H1 (cell line): ENCODE measurements at regions not wholly inside any gene's neighbourhood (a gene's known extent, or its start where the extent isn't known, plus 50 kb on each side); places are given as distances from the start of the nearest gene placed in this dataset.

ENCODE experiments used
- CTCF ChIA-PET: fragments of 300-600 bp; sonication (Branson Sonifier 250); formaldehyde crosslinking; loops from one replicate; lab custom pipeline; 2021; ENCODE audit not compliant: partially characterized antibody; lab: Charles Lee
- POLR2A ChIA-PET: fragments of 300-600 bp; sonication (Branson Sonifier 250); formaldehyde crosslinking; loops from one replicate; lab custom pipeline; 2021; ENCODE audit warnings: inconsistent platforms; ENCODE audit not compliant: partially characterized antibody; lab: Charles Lee
- DNase-seq, 2 experiments: peaks; one replicate each; pipeline versions ENCODE4 v3.0.0 to v3.0.0-alpha.2; 2010 to 2022; ENCODE audit warnings: low spot score in 2 of 2, low read depth in 1 of 2, mixed read lengths in 1 of 2
- FAIRE-seq: peaks from 2 replicates; lab custom pipeline; 2011; peaks lifted over from hg19 to GRCh38; lab: Jason Lieb, UNC
- H2AFZ ChIP-seq: 2 replicates; pipeline ENCODE4 v1.8.1; 2012; ENCODE audit warnings: low read length, inconsistent platforms
- H2AK5ac ChIP-seq: 2 replicates; pipeline ENCODE4 v1.6.1; 2013; ENCODE audit warnings: low read depth, low read length
- H2BK120ac ChIP-seq: replicated peaks from 2 replicates; pipeline ENCODE3; 2013; ENCODE audit warnings: low read depth, low read length, inconsistent platforms
- H2BK12ac ChIP-seq: 2 replicates; pipeline ENCODE4 v1.6.1; 2013; ENCODE audit warnings: low read depth, low read length
- H2BK15ac ChIP-seq: 2 replicates; pipeline ENCODE4 v1.6.1; 2013; ENCODE audit warnings: low read length
- H2BK20ac ChIP-seq: 2 replicates; pipeline ENCODE4 v1.6.1; 2013; ENCODE audit warnings: low read length
- H2BK5ac ChIP-seq: 2 replicates; pipeline ENCODE4 v1.6.1; 2013; ENCODE audit warnings: low read depth, low read length
- H3K14ac ChIP-seq: 2 replicates; pipeline ENCODE4 v1.6.1; 2013; ENCODE audit warnings: inconsistent platforms; ENCODE audit not compliant: insufficient read length
- H3K18ac ChIP-seq: 2 replicates; pipeline ENCODE4 v1.6.1; 2013; ENCODE audit warnings: low read length; ENCODE audit errors: extremely low read depth
- H3K23ac ChIP-seq: 2 replicates; pipeline ENCODE4 v1.6.1; 2013; ENCODE audit warnings: inconsistent platforms; ENCODE audit not compliant: insufficient read length
- H3K23me2 ChIP-seq: 2 replicates; pipeline ENCODE4 v1.6.1; 2013; ENCODE audit warnings: low read depth, low read length
- H3K27ac ChIP-seq: 2 replicates; pipeline ENCODE4 v1.6.1; 2011; ENCODE audit warnings: low read depth, low read length, inconsistent platforms
- H3K27me3 ChIP-seq, 4 experiments: replicated peaks in 1 of 4; 1 replicate in 1 of 4; 2 replicates in 3 of 4; pipeline versions ENCODE4 v1.6.1 to v1.8.1; 2011 to 2013; ENCODE audit warnings: low read length in 3 of 4, mild to moderate bottlenecking in 3 of 4, inconsistent platforms in 2 of 4, mixed read lengths in 2 of 4, moderate library complexity in 1 of 4; ENCODE audit not compliant: control insufficient read depth in 3 of 4, insufficient read depth in 3 of 4; ENCODE audit errors: extremely low read depth in 1 of 4
- H3K36me3 ChIP-seq, 4 experiments: 2 replicates each; pipeline versions ENCODE4 v1.6.1 to v1.8.1; 2011 to 2013; ENCODE audit warnings: mild to moderate bottlenecking in 4 of 4, low read length in 3 of 4, moderate library complexity in 2 of 4, control low read depth in 1 of 4, inconsistent platforms in 1 of 4; ENCODE audit not compliant: insufficient read depth in 4 of 4, control insufficient read depth in 2 of 4
- H3K4ac ChIP-seq: replicated peaks from 2 replicates; pipeline ENCODE3; 2013; ENCODE audit warnings: low read length, low read depth, mixed read lengths, inconsistent platforms; ENCODE audit not compliant: insufficient read length
- H3K4me1 ChIP-seq, 4 experiments: replicated peaks in 1 of 4; 1 replicate in 1 of 4; 2 replicates in 3 of 4; pipeline versions ENCODE4 v1.6.1 to v1.8.1; 2011 to 2013; ENCODE audit warnings: low read length in 3 of 4, inconsistent platforms in 2 of 4, mixed read lengths in 1 of 4; ENCODE audit not compliant: insufficient read depth in 4 of 4, control insufficient read depth in 3 of 4
- H3K4me2 ChIP-seq, 2 experiments: 2 replicates each; pipeline versions ENCODE4 v1.6.1 to v1.8.1; 2011 to 2013; ENCODE audit warnings: low read depth in 2 of 2, low read length in 2 of 2, control low read depth in 1 of 2, inconsistent platforms in 1 of 2, mild to moderate bottlenecking in 1 of 2; ENCODE audit not compliant: insufficient read depth in 1 of 2
- H3K4me3 ChIP-seq, 4 experiments: fragments of 200-600, 300-600 bp in 1 of 4; sonication (generic), shearing (Covaris generic), sonication (Bioruptor Twin) in 1 of 4; 2 replicates each; pipeline versions ENCODE4 v1.5.1 to v1.8.1; 2011 to 2016; ENCODE audit warnings: low read length in 4 of 4, low read depth in 3 of 4, control low read depth in 2 of 4, inconsistent platforms in 2 of 4, mild to moderate bottlenecking in 2 of 4, mixed read lengths in 1 of 4, moderate library complexity in 1 of 4; ENCODE audit not compliant: insufficient read depth in 2 of 4; ENCODE audit errors: extremely low read depth in 1 of 4
- H3K56ac ChIP-seq: replicated peaks from 2 replicates; pipeline ENCODE3; 2013; ENCODE audit warnings: low read depth, mild to moderate bottlenecking, mixed read lengths, low read length, inconsistent platforms; ENCODE audit not compliant: insufficient read length
- H3K79me1 ChIP-seq: 2 replicates; pipeline ENCODE4 v1.6.1; 2013; ENCODE audit warnings: low read depth, low read length, control low read depth
- H3K79me2 ChIP-seq, 2 experiments: 2 replicates each; pipeline versions ENCODE4 v1.6.1 to v1.8.1; 2012 to 2013; ENCODE audit warnings: low read length in 2 of 2, mild to moderate bottlenecking in 2 of 2, inconsistent platforms in 1 of 2; ENCODE audit not compliant: insufficient read depth in 2 of 2, control insufficient read depth in 1 of 2
- H3K9ac ChIP-seq, 4 experiments: replicated peaks in 1 of 4; 1 replicate in 1 of 4; 2 replicates in 3 of 4; pipeline versions ENCODE4 v1.6.1 to v1.8.1; 2011 to 2013; ENCODE audit warnings: low read depth in 3 of 4, low read length in 3 of 4, control low read depth in 2 of 4, mild to moderate bottlenecking in 2 of 4, moderate library complexity in 2 of 4, inconsistent platforms in 1 of 4; ENCODE audit errors: extremely low read depth in 1 of 4
- H3K9me3 ChIP-seq, 2 experiments: 2 replicates each; pipeline versions ENCODE4 v1.6.1 to v1.8.1; 2012 to 2013; ENCODE audit warnings: mild to moderate bottlenecking in 2 of 2, moderate library complexity in 2 of 2, control low read depth in 1 of 2, inconsistent platforms in 1 of 2, low read depth in 1 of 2, low read length in 1 of 2, mixed read lengths in 1 of 2; ENCODE audit not compliant: insufficient read depth in 2 of 2
- H4K20me1 ChIP-seq, 2 experiments: replicated peaks in 1 of 2; 2 replicates each; pipeline versions ENCODE3 to v1.8.1; 2011 to 2013; ENCODE audit warnings: inconsistent platforms in 2 of 2, low read length in 2 of 2, mild to moderate bottlenecking in 1 of 2; ENCODE audit not compliant: insufficient read depth in 2 of 2, control insufficient read depth in 1 of 2
- H4K5ac ChIP-seq: 2 replicates; pipeline ENCODE4 v1.6.1; 2013; ENCODE audit warnings: low read length, low read depth, mixed read lengths, inconsistent platforms; ENCODE audit not compliant: insufficient read length
- H4K8ac ChIP-seq: 2 replicates; pipeline ENCODE4 v1.8.0; 2013; ENCODE audit warnings: mild to moderate bottlenecking, moderate library complexity, low read length, inconsistent platforms; ENCODE audit not compliant: insufficient read depth; ENCODE audit errors: extremely low read depth
- H4K91ac ChIP-seq: replicated peaks from 2 replicates; pipeline ENCODE3; 2013; ENCODE audit warnings: low read length, mixed read lengths, inconsistent platforms; ENCODE audit not compliant: insufficient read length
- CEBPB ChIP-seq: IDR thresholded peaks from 2 replicates; pipeline ENCODE4 v1.6.1; 2012; ENCODE audit warnings: low read depth, low read length
- EP300 ChIP-seq, 2 experiments: IDR thresholded peaks; 1 replicate in 1 of 2; 2 replicates in 1 of 2; pipeline ENCODE4 v1.6.1; 2011 to 2012; ENCODE audit warnings: low read depth in 2 of 2, low read length in 2 of 2, mild to moderate bottlenecking in 2 of 2, borderline replicate concordance in 1 of 2, inconsistent platforms in 1 of 2, moderate library complexity in 1 of 2
- EZH2 ChIP-seq: fragments of 200-600 bp; sonication (generic); IDR thresholded peaks from 2 replicates; pipeline ENCODE4 v1.7.1; 2012; ENCODE audit warnings: low read depth, mild to moderate bottlenecking, moderate library complexity, low read length, inconsistent platforms; ENCODE audit not compliant: severe bottlenecking
- JUN ChIP-seq: IDR thresholded peaks from 2 replicates; pipeline ENCODE4 v1.6.1; 2011; ENCODE audit warnings: low read depth, mild to moderate bottlenecking, improper control_type of control experiment, low read length
- KDM4A ChIP-seq: IDR thresholded peaks from one replicate; pipeline ENCODE4 v1.7.1; 2012; ENCODE audit warnings: low read depth, mild to moderate bottlenecking, moderate library complexity, low read length, inconsistent platforms; ENCODE audit not compliant: severe bottlenecking
- KDM5A ChIP-seq: fragments of 200-600 bp; IDR thresholded peaks from 2 replicates; pipeline ENCODE4 v1.7.1; 2012; ENCODE audit warnings: mild to moderate bottlenecking, low read length, inconsistent platforms, mixed read lengths
- POU5F1 ChIP-seq: IDR thresholded peaks from 2 replicates; pipeline ENCODE4 v1.6.1; 2011; ENCODE audit warnings: low read depth, mild to moderate bottlenecking, low read length, moderate library complexity
- SIN3A ChIP-seq, 2 experiments: IDR thresholded peaks in 1 of 2; conservative IDR thresholded peaks in 1 of 2; 2 replicates each; pipeline ENCODE4 v1.6.1; 2011 to 2012; ENCODE audit warnings: low read length in 2 of 2, improper control_type of control experiment in 1 of 2, low read depth in 1 of 2, mild to moderate bottlenecking in 1 of 2
- SP1 ChIP-seq: IDR thresholded peaks from 2 replicates; pipeline ENCODE4 v1.6.1; 2011; ENCODE audit warnings: low read depth, low read length
- SUZ12 ChIP-seq: fragments of 200-600 bp; sonication (generic); IDR thresholded peaks from 2 replicates; pipeline ENCODE4 v1.6.1; 2012; ENCODE audit warnings: mild to moderate bottlenecking, inconsistent platforms, low read length, moderate library complexity, mixed read lengths
- TAF1 ChIP-seq: IDR thresholded peaks from 2 replicates; pipeline ENCODE4 v1.6.1; 2011; ENCODE audit warnings: mild to moderate bottlenecking, low read depth, low read length
- TAF7 ChIP-seq: optimal IDR thresholded peaks from 2 replicates; pipeline ENCODE3; 2011; ENCODE audit warnings: low read depth, mild to moderate bottlenecking, inconsistent platforms, low read length, moderate library complexity, borderline replicate concordance
- YY1 ChIP-seq: IDR thresholded peaks from 2 replicates; pipeline ENCODE4 v1.6.1; 2011; ENCODE audit warnings: low read depth, mild to moderate bottlenecking, low read length
- WGBS, 2 experiments: shearing (Covaris generic) in 1 of 2; methylation state at CpG; one replicate each; pipeline versions ENCODE4 v1.1.6 to v1.1.7; 2013 to 2015; ENCODE audit warnings: low lambda C conversion rate in 2 of 2, mixed read lengths in 2 of 2, inconsistent platforms in 1 of 2, low coverage in 1 of 2, missing lambda C conversion rate in 1 of 2; ENCODE audit not compliant: insufficient replicate concordance in 2 of 2, insufficient coverage in 1 of 2, insufficient read length in 1 of 2; ENCODE audit errors: extremely low coverage in 1 of 2, missing lambda C conversion rate in 1 of 2; 5-methylcytosine and 5-hydroxymethylcytosine counted together

DNA sequence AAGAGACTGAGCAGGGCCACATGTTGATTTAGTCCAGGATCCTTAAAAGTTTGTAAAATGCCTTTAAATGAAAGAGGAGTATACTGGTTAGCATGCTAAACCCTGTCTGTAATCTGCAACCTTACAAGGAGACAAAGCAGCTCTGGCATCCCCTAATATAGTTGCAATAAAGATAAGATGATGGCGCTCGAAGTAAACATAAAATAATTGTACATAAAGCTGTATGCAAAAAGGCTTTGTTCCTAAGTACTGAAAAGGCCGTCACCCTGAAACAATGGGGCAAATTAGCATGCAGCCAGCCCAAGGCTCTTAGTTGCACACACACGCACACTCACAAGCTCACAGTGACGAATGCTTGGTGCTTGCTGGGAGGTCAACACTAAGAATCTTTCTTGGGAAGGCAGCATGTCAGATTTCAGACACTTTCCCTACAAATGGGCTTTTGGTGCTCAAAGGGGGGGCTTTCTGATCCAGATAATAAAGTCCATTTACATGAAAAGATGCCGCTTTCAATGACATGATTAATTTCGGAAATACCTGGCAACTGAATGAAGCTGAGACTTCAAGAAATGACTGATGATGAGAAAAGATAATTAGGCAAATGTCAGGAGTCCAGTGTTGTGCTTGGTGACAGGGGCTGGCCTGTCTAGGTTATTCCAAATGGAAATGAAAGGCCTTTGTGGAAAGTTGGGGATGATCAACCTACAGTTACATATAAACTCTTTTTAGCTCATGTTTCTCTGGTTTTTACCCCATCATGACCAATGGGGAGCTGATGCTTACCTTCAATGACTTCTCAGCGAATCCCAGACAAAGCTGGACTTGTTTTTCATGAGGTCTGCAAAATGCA is 370.3 kb downstream of the MEIS1 start:
- Histone ChIP-seq H3K27ac (no peak overlapping the region), H2BK12ac (no peak overlapping the region), H2BK15ac (no peak overlapping the region), H3K4me3 (no peak overlapping the region), H3K4me2 (no peak overlapping the region), H4K20me1 (no peaks in the 10 kb centered on the region), H2AK5ac (no peak overlapping the region), H3K18ac (no peak overlapping the region), H3K56ac (no peak overlapping the region), H3K23me2 (no peaks in the 10 kb centered on the region), H2BK20ac (no peak overlapping the region), H3K9me3 (no peaks in the 10 kb centered on the region), H2AFZ (no peak overlapping the region), H3K36me3 (no peaks in the 10 kb centered on the region), H3K79me2 (no peaks in the 10 kb centered on the region), H3K4me1 (peaks cover 0 to 5% (median 3%) of the 10 kb centered on the region in 4 experiments; a peak in 2 of 7 replicates), H3K27me3 (no peaks in the 10 kb centered on the region), H3K4ac (no peak overlapping the region), H4K91ac (no peak overlapping the region), H3K79me1 (no peaks in the 10 kb centered on the region), H3K23ac (no peak overlapping the region), H2BK120ac (no peak overlapping the region), H4K5ac (no peak overlapping the region), H2BK5ac (no peak overlapping the region), H3K9ac (peak overlapping the region in 1 of 4 experiments; percentile 34; a peak in 1 of 7 replicates), H4K8ac (no peak overlapping the region), H3K14ac (no peak overlapping the region)
- 77% methylated on average over 8 of the region's 8 CpGs; no CpG with 5 or more reads in 1 of the 2 experiments for WGBS, 2 experiments
- no peak for DNase-seq
- peak; percentile 65 for FAIRE-seq
- ChIA-PET CTCF (no interaction called here), POLR2A (no interaction called here)
- no peak for TF ChIP-seq SUZ12
- no peak for TF ChIP-seq SIN3A (conservative IDR thresholded peaks at IDR 0.05 in 1 of 2, IDR thresholded peaks at IDR 0.05 in 1 of 2; ENCODE audit: low read depth in 1 of 2, low read length in 2 of 2)
- TF ChIP-seq SP1, result no peak
- TF ChIP-seq CEBPB, result no peak
- no peak for TF ChIP-seq TAF7
- no peak for TF ChIP-seq YY1
- no peak for TF ChIP-seq TAF1
- TF ChIP-seq EP300 (IDR thresholded peaks at IDR 0.05; ENCODE audit: borderline replicate concordance in 1 of 2, low read depth in 2 of 2, low read length in 2 of 2), result no peak
- no peak for TF ChIP-seq JUN
- no peak for TF ChIP-seq POU5F1
- TF ChIP-seq EZH2, result no peak
- no peak for TF ChIP-seq KDM5A
- no peak for TF ChIP-seq KDM4A
